Neural cell (in vitro differentiated cells): ENCODE measurements at regions not wholly inside any gene's neighbourhood (a gene's known extent, or its start where the extent isn't known, plus 50 kb on each side); places are given as distances from the start of the nearest gene placed in this dataset.

Experiments
- EZH2 ChIP-seq: fragments of 200-600, 300-800 bp; shearing (Covaris generic), sonication (generic); IDR thresholded peaks from 2 replicates; pipeline ENCODE4 v1.6.1; 2014; ENCODE audit warnings: antibody characterized with exemption, low read length, borderline replicate concordance, mild to moderate bottlenecking; ENCODE audit not compliant: insufficient read depth, poor library complexity, severe bottlenecking
- TF ChIP-seq, protein P1 (sequence below): fragments of 450-650 bp; IDR thresholded peaks from 2 replicates; pipeline ENCODE4 v1.5.1; 2014; ENCODE audit warnings: antibody characterized with exemption, mild to moderate bottlenecking, moderate library complexity; ENCODE audit not compliant: poor library complexity, severe bottlenecking

DNA sequence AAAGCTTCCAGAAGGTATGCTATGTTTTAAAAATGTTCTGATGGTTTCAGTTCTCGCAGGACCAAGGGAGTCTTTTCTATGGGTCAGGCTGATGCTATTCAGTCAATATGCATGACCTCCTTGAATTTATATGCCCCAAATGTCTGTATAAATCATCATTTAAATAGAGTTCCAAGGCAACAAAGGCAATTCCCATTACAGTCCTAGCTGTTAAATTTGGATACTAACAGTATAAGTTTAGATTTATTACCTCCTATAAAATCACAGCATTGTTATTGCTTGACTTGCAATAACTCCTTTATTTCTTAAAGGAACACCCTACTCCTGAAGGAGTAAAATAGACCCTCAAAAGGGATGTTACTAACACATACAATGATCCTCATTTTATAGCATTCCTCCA, 387.7 kb upstream of the CHD1 start:
- TF ChIP-seq, protein P1, sequence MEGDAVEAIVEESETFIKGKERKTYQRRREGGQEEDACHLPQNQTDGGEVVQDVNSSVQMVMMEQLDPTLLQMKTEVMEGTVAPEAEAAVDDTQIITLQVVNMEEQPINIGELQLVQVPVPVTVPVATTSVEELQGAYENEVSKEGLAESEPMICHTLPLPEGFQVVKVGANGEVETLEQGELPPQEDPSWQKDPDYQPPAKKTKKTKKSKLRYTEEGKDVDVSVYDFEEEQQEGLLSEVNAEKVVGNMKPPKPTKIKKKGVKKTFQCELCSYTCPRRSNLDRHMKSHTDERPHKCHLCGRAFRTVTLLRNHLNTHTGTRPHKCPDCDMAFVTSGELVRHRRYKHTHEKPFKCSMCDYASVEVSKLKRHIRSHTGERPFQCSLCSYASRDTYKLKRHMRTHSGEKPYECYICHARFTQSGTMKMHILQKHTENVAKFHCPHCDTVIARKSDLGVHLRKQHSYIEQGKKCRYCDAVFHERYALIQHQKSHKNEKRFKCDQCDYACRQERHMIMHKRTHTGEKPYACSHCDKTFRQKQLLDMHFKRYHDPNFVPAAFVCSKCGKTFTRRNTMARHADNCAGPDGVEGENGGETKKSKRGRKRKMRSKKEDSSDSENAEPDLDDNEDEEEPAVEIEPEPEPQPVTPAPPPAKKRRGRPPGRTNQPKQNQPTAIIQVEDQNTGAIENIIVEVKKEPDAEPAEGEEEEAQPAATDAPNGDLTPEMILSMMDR = no peak
- no peak for TF ChIP-seq EZH2
